Glutamatergic neuron (in vitro differentiated cells): ENCODE measurements at regions not wholly inside any gene's neighbourhood (a gene's known extent, or its start where the extent isn't known, plus 50 kb on each side); places are given as distances from the start of the nearest gene placed in this dataset.
"Not testable (repeated sequence)": the region's sequence is repeated elsewhere in the genome, so short reads cannot be mapped to it uniquely, and the experiment has no call there.

Experiments used
- DNase-seq: peaks from one replicate; pipeline ENCODE4 v3.0.0; 2022
- H3K27ac Mint-ChIP-seq: one replicate; pipeline ENCODE4 v1.8.0; 2020; ENCODE audit warnings: mild to moderate bottlenecking, mixed read lengths, inconsistent platforms; ENCODE audit not compliant: unreplicated experiment
- H3K27me3 Mint-ChIP-seq: one replicate; pipeline ENCODE4 v1.8.0; 2020; ENCODE audit warnings: mild to moderate bottlenecking, moderate library complexity, mixed read lengths, inconsistent platforms; ENCODE audit not compliant: unreplicated experiment
- H3K36me3 Mint-ChIP-seq: one replicate; pipeline ENCODE4 v1.8.0; 2020; ENCODE audit warnings: mild to moderate bottlenecking, mixed read lengths, inconsistent platforms; ENCODE audit not compliant: unreplicated experiment
- H3K4me1 Mint-ChIP-seq: one replicate; pipeline ENCODE4 v1.8.0; 2020; ENCODE audit warnings: mild to moderate bottlenecking, low read depth, mixed read lengths, inconsistent platforms; ENCODE audit not compliant: unreplicated experiment
- H3K4me3 Mint-ChIP-seq: one replicate; pipeline ENCODE4 v1.8.0; 2020; ENCODE audit warnings: mild to moderate bottlenecking, mixed read lengths, inconsistent platforms; ENCODE audit not compliant: unreplicated experiment
- H3K9me3 Mint-ChIP-seq: one replicate; pipeline ENCODE4 v1.8.0; 2020; ENCODE audit warnings: mild to moderate bottlenecking, moderate library complexity, mixed read lengths, inconsistent platforms; ENCODE audit not compliant: unreplicated experiment
- CTCF ChIP-seq: fragments of 200-600 bp; sonication (generic); IDR thresholded peaks from one replicate; pipeline ENCODE4 v1.5.0; 2021; ENCODE audit not compliant: partially characterized antibody, unreplicated experiment

GRCh38 chr12:74033531-74033930 lies 504.1 kb upstream of the ATXN7L3B start:
- no peak for DNase-seq
- no peak overlapping the region for H3K27ac Mint-ChIP-seq
- H3K9me3 Mint-ChIP-seq: no peaks in the 10 kb centered on the region
- TF ChIP-seq CTCF: no peak
- no peaks in the 10 kb centered on the region for H3K36me3 Mint-ChIP-seq
- no peaks in the 10 kb centered on the region for H3K4me1 Mint-ChIP-seq
- H3K4me3 Mint-ChIP-seq: no peak overlapping the region
- H3K27me3 Mint-ChIP-seq: no peaks in the 10 kb centered on the region

GRCh38 chr12:74039138-74039537 lies 498.5 kb upstream of the ATXN7L3B start:
- H3K4me1 Mint-ChIP-seq, DNase-seq, H3K36me3 Mint-ChIP-seq, H3K4me3 Mint-ChIP-seq, H3K27me3 Mint-ChIP-seq, H3K9me3 Mint-ChIP-seq, H3K27ac Mint-ChIP-seq: not testable (repeated sequence)

GRCh38 chr12:74043343-74043742 lies 494.3 kb upstream of the ATXN7L3B start:
- Mint-ChIP-seq H3K27me3 (no peaks in the 10 kb centered on the region), H3K4me3 (no peak overlapping the region), H3K9me3 (no peaks in the 10 kb centered on the region), H3K4me1 (no peaks in the 10 kb centered on the region), H3K27ac (no peak overlapping the region), H3K36me3 (no peaks in the 10 kb centered on the region)
- TF ChIP-seq CTCF: no peak
- DNase-seq: no peak

- Mint-ChIP-seq H3K27me3 (no peaks in the 10 kb centered on the region), H3K36me3 (no peaks in the 10 kb centered on the region), H3K4me3 (no peak overlapping the region), H3K27ac (no peak overlapping the region), H3K9me3 (no peaks in the 10 kb centered on the region), H3K4me1 (no peaks in the 10 kb centered on the region)
- TF ChIP-seq CTCF: no peak
- DNase-seq: no peak
Measured at GRCh38 chr12:74049348-74049747, 488.3 kb upstream of the ATXN7L3B start.

GRCh38 chr12:74051848-74052247 lies 485.8 kb upstream of the ATXN7L3B start:
- Mint-ChIP-seq H3K4me1 (no peaks in the 10 kb centered on the region), H3K9me3 (no peaks in the 10 kb centered on the region), H3K4me3 (no peak overlapping the region), H3K27ac (no peak overlapping the region), H3K27me3 (no peaks in the 10 kb centered on the region), H3K36me3 (no peaks in the 10 kb centered on the region)
- TF ChIP-seq CTCF: no peak
- DNase-seq: no peak

GRCh38 chr12:74066476-74066875 lies 471.2 kb upstream of the ATXN7L3B start:
- TF ChIP-seq CTCF: no peak
- H3K4me3 Mint-ChIP-seq: no peak overlapping the region
- no peaks in the 10 kb centered on the region for H3K4me1 Mint-ChIP-seq
- no peak overlapping the region for H3K27ac Mint-ChIP-seq
- H3K27me3 Mint-ChIP-seq: peaks cover 4% of the 10 kb centered on the region
- H3K36me3 Mint-ChIP-seq: no peaks in the 10 kb centered on the region
- H3K9me3 Mint-ChIP-seq: no peaks in the 10 kb centered on the region
- no peak for DNase-seq
